Astrocyte (in vitro differentiated cells and primary cell): ENCODE measurements at regions not wholly inside any gene's neighbourhood (a gene's known extent, or its start where the extent isn't known, plus 50 kb on each side); places are given as distances from the start of the nearest gene placed in this dataset.

Experiments used
- CTCF ChIP-seq: IDR thresholded peaks from 2 replicates; pipeline ENCODE4 v1.5.1; 2011; ENCODE audit warnings: low read depth, mild to moderate bottlenecking, inconsistent platforms, low read length, moderate library complexity; ENCODE audit not compliant: insufficient read depth
- EZH2 ChIP-seq: IDR thresholded peaks from 2 replicates; pipeline ENCODE4 v1.6.1; 2012; ENCODE audit warnings: mild to moderate bottlenecking, low read length, inconsistent platforms; ENCODE audit not compliant: insufficient read depth

- TF ChIP-seq CTCF (no peak), EZH2 (no peak)
Observed at GRCh38 chr9:22809371-22809770, 362.7 kb downstream of the DMRTA1 start.
